Mesenchymal stem cell (in vitro differentiated cells and primary cell): ENCODE measurements at regions not wholly inside any gene's neighbourhood (a gene's known extent, or its start where the extent isn't known, plus 50 kb on each side); places are given as distances from the start of the nearest gene placed in this dataset.

ENCODE experiments used
- DNase-seq: peaks from one replicate; pipeline ENCODE4 v3.0.0-alpha.2; 2013
- H2AFZ ChIP-seq: one replicate; pipeline ENCODE4 v1.6.1; 2013; ENCODE audit warnings: low read depth, mild to moderate bottlenecking, control low read depth, inconsistent platforms, low read length, moderate library complexity
- H2AK5ac ChIP-seq: 2 replicates; pipeline ENCODE4 v1.6.1; 2013; ENCODE audit warnings: low read length, moderate library complexity, mild to moderate bottlenecking, inconsistent platforms; ENCODE audit not compliant: severe bottlenecking
- H2BK120ac ChIP-seq: one replicate; pipeline ENCODE4 v1.6.1; 2013; ENCODE audit warnings: low read depth, mild to moderate bottlenecking, inconsistent platforms, low read length, moderate library complexity
- H2BK12ac ChIP-seq, 2 experiments: one replicate each; pipeline ENCODE4 v1.6.1; 2013; ENCODE audit warnings: inconsistent platforms in 2 of 2, low read length in 2 of 2, mild to moderate bottlenecking in 2 of 2, moderate library complexity in 2 of 2, control low read depth in 1 of 2
- H2BK15ac ChIP-seq: one replicate; pipeline ENCODE4 v1.6.1; 2013; ENCODE audit warnings: mild to moderate bottlenecking, low read depth, inconsistent platforms; ENCODE audit not compliant: poor library complexity, severe bottlenecking
- H2BK5ac ChIP-seq: 2 replicates; pipeline ENCODE4 v1.6.1; 2013; ENCODE audit warnings: low read depth, mild to moderate bottlenecking, low read length, control low read depth, inconsistent platforms; ENCODE audit not compliant: poor library complexity, severe bottlenecking
- H3K14ac ChIP-seq, 2 experiments: one replicate each; pipeline ENCODE4 v1.6.1; 2013; ENCODE audit warnings: inconsistent platforms in 2 of 2, low read length in 2 of 2, control low read depth in 1 of 2, mild to moderate bottlenecking in 1 of 2, moderate library complexity in 1 of 2
- H3K18ac ChIP-seq, 2 experiments: one replicate each; pipeline ENCODE4 v1.6.1; 2013; ENCODE audit warnings: inconsistent platforms in 2 of 2, low read length in 2 of 2, control low read depth in 1 of 2, low read depth in 1 of 2, mild to moderate bottlenecking in 1 of 2
- H3K23ac ChIP-seq, 2 experiments: one replicate each; pipeline ENCODE4 v1.6.1; 2013; ENCODE audit warnings: inconsistent platforms in 2 of 2, low read length in 2 of 2, mild to moderate bottlenecking in 2 of 2, moderate library complexity in 2 of 2, control low read depth in 1 of 2
- H3K27ac ChIP-seq: 2 replicates; pipeline ENCODE4 v1.5.1; 2013; ENCODE audit warnings: mild to moderate bottlenecking, moderate library complexity, low read length, control low read depth, inconsistent platforms; ENCODE audit not compliant: poor library complexity, severe bottlenecking
- H3K27me3 ChIP-seq, 2 experiments: 2 replicates each; pipeline versions ENCODE4 v1.6.1 to v1.7.0; 2013; ENCODE audit warnings: low read length in 2 of 2, mild to moderate bottlenecking in 2 of 2, moderate library complexity in 2 of 2, control low read depth in 1 of 2, inconsistent platforms in 1 of 2; ENCODE audit not compliant: control insufficient read depth in 1 of 2, insufficient read depth in 1 of 2
- H3K36me3 ChIP-seq, 2 experiments: 2 replicates each; pipeline versions ENCODE4 v1.6.1 to v1.7.0; 2013; ENCODE audit warnings: low read length in 2 of 2, control low read depth in 1 of 2, inconsistent platforms in 1 of 2, low read depth in 1 of 2, mild to moderate bottlenecking in 1 of 2; ENCODE audit not compliant: insufficient read depth in 2 of 2, control insufficient read depth in 1 of 2
- H3K4ac ChIP-seq, 2 experiments: one replicate each; pipeline ENCODE4 v1.6.1; 2013; ENCODE audit warnings: inconsistent platforms in 2 of 2, low read length in 2 of 2, mild to moderate bottlenecking in 2 of 2, moderate library complexity in 2 of 2, control low read depth in 1 of 2, low read depth in 1 of 2
- H3K4me1 ChIP-seq: 2 replicates; pipeline ENCODE4 v1.6.1; 2013; ENCODE audit warnings: low read depth, low read length, control low read depth; ENCODE audit not compliant: control insufficient read depth, insufficient read depth
- H3K4me2 ChIP-seq: 2 replicates; pipeline ENCODE4 v1.6.1; 2013; ENCODE audit warnings: low read length, mild to moderate bottlenecking, inconsistent platforms; ENCODE audit not compliant: poor library complexity, severe bottlenecking
- H3K4me3 ChIP-seq, 2 experiments: 2 replicates each; pipeline versions ENCODE4 v1.5.1 to v1.7.0; 2013; ENCODE audit warnings: low read length in 2 of 2, mild to moderate bottlenecking in 2 of 2, control low read depth in 1 of 2, low read depth in 1 of 2; ENCODE audit not compliant: insufficient read depth in 1 of 2
- H3K79me1 ChIP-seq: replicated peaks from 2 replicates; pipeline ENCODE4 v1.6.1; 2013; ENCODE audit warnings: mild to moderate bottlenecking, control low read depth, low read length, inconsistent platforms; ENCODE audit not compliant: poor library complexity, severe bottlenecking
- H3K9ac ChIP-seq: 2 replicates; pipeline ENCODE4 v1.7.0; 2013; ENCODE audit warnings: mild to moderate bottlenecking, low read length, moderate library complexity
- H3K9me3 ChIP-seq: 2 replicates; pipeline ENCODE4 v1.7.0; 2013; ENCODE audit warnings: mild to moderate bottlenecking, low read length; ENCODE audit not compliant: control insufficient read depth
- H4K8ac ChIP-seq: one replicate; pipeline ENCODE4 v1.6.1; 2013; ENCODE audit warnings: inconsistent platforms, mild to moderate bottlenecking, low read length, moderate library complexity
- H4K91ac ChIP-seq: one replicate; pipeline ENCODE4 v1.6.1; 2013; ENCODE audit warnings: mild to moderate bottlenecking, low read length, inconsistent platforms
- WGBS: methylation state at CpG from one replicate; pipeline ENCODE4 v1.1.7; 2013; ENCODE audit warnings: mixed read lengths; 5-methylcytosine and 5-hydroxymethylcytosine counted together

GRCh38 chr2:150383587-150383986 is 103.9 kb downstream of the RND3 start:
- no peaks in the 10 kb centered on the region for H3K79me1 ChIP-seq
- H2BK15ac ChIP-seq: no peak overlapping the region
- no peak overlapping the region for H4K91ac ChIP-seq
- no peak for DNase-seq
- peaks cover 36% of the 10 kb centered on the region for H3K9me3 ChIP-seq
- H3K4me2 ChIP-seq: no peak overlapping the region
- no peak overlapping the region for H4K8ac ChIP-seq
- no peak overlapping the region for H3K14ac ChIP-seq
- H2AFZ ChIP-seq: no peak overlapping the region
- no peaks in the 10 kb centered on the region for H3K27me3 ChIP-seq
- H3K18ac ChIP-seq: no peak overlapping the region
- no peak overlapping the region for H3K4me3 ChIP-seq
- H3K4me1 ChIP-seq: peaks cover 1% of the 10 kb centered on the region
- H2BK120ac ChIP-seq: no peak overlapping the region
- no peak overlapping the region for H3K9ac ChIP-seq
- H2BK12ac ChIP-seq: no peak overlapping the region
- no peak overlapping the region for H2BK5ac ChIP-seq
- H3K36me3 ChIP-seq: no peaks in the 10 kb centered on the region
- H3K4ac ChIP-seq: no peak overlapping the region
- H3K23ac ChIP-seq: no peak overlapping the region
- H3K27ac ChIP-seq: no peak overlapping the region
- no peak overlapping the region for H2AK5ac ChIP-seq

GRCh38 chr2:150379166-150379565 is 108.3 kb downstream of the RND3 start:
- H2AFZ ChIP-seq: no peak overlapping the region
- H2BK12ac ChIP-seq: no peak overlapping the region
- no peak overlapping the region for H3K23ac ChIP-seq

GRCh38 chr2:150378686-150379085 is 108.8 kb downstream of the RND3 start:
- no peaks in the 10 kb centered on the region for H3K27me3 ChIP-seq
- no peak overlapping the region for H3K27ac ChIP-seq
- no peak overlapping the region for H3K9ac ChIP-seq
- H2BK120ac ChIP-seq: no peak overlapping the region
- peaks cover 12% of the 10 kb centered on the region for H3K9me3 ChIP-seq
- H4K8ac ChIP-seq: no peak overlapping the region
- H3K4me3 ChIP-seq: no peak overlapping the region
- H2BK12ac ChIP-seq: no peak overlapping the region
- DNase-seq: no peak
- H3K4ac ChIP-seq: no peak overlapping the region
- H2AK5ac ChIP-seq: no peak overlapping the region
- no peaks in the 10 kb centered on the region for H3K4me1 ChIP-seq
- no peak overlapping the region for H3K18ac ChIP-seq
- no peak overlapping the region for H2BK5ac ChIP-seq
- H4K91ac ChIP-seq: no peak overlapping the region
- H3K14ac ChIP-seq: no peak overlapping the region
- no peak overlapping the region for H3K4me2 ChIP-seq
- H2BK15ac ChIP-seq: no peak overlapping the region
- no peaks in the 10 kb centered on the region for H3K36me3 ChIP-seq
- H3K79me1 ChIP-seq: no peaks in the 10 kb centered on the region
- H3K23ac ChIP-seq: no peak overlapping the region
- no peak overlapping the region for H2AFZ ChIP-seq
- WGBS: 80% methylated on average over 1 of the region's 1 CpG

More at GRCh38 chr2:150379166-150379565, 108.3 kb downstream of the RND3 start:
- no peak for DNase-seq
- Histone ChIP-seq H3K4me3 (no peak overlapping the region), H2AK5ac (no peak overlapping the region), H3K4me1 (no peaks in the 10 kb centered on the region), H4K8ac (no peak overlapping the region), H3K4me2 (no peak overlapping the region), H3K9me3 (peaks cover 9% of the 10 kb centered on the region), H3K36me3 (no peaks in the 10 kb centered on the region), H3K9ac (no peak overlapping the region), H3K4ac (no peak overlapping the region), H3K14ac (no peak overlapping the region), H2BK15ac (no peak overlapping the region), H3K18ac (no peak overlapping the region), H2BK5ac (no peak overlapping the region), H3K27me3 (no peaks in the 10 kb centered on the region), H3K79me1 (no peaks in the 10 kb centered on the region), H3K27ac (no peak overlapping the region), H2BK120ac (no peak overlapping the region), H4K91ac (no peak overlapping the region)

GRCh38 chr2:150376553-150377335 is 110.7 kb downstream of the RND3 start:
- peak; percentile 24 for DNase-seq
- H2BK12ac ChIP-seq: no peak overlapping the region
- no peak overlapping the region for H3K9ac ChIP-seq
- no peak overlapping the region for H3K27ac ChIP-seq
- H4K91ac ChIP-seq: no peak overlapping the region
- no peak overlapping the region for H2AK5ac ChIP-seq
- H2BK5ac ChIP-seq: no peak overlapping the region
- H3K4me2 ChIP-seq: no peak overlapping the region
- H3K4me3 ChIP-seq: no peak overlapping the region
- no peaks in the 10 kb centered on the region for H3K4me1 ChIP-seq
- no peak overlapping the region for H3K23ac ChIP-seq
- no peak overlapping the region for H3K4ac ChIP-seq
- H3K18ac ChIP-seq: no peak overlapping the region
- no peaks in the 10 kb centered on the region for H3K36me3 ChIP-seq
- WGBS: 70% methylated on average over 3 of the region's 7 CpGs
- no peak overlapping the region for H3K14ac ChIP-seq
- peaks cover 7% of the 10 kb centered on the region for H3K9me3 ChIP-seq
- H2BK120ac ChIP-seq: no peak overlapping the region
- H4K8ac ChIP-seq: no peak overlapping the region
- no peaks in the 10 kb centered on the region for H3K27me3 ChIP-seq
- peak overlapping the region; percentile 13 for H2BK15ac ChIP-seq
- H2AFZ ChIP-seq: no peak overlapping the region
- no peaks in the 10 kb centered on the region for H3K79me1 ChIP-seq
